ENCODE measurements at regions not wholly inside any gene's neighbourhood (a gene's known extent, or its start where the extent isn't known, plus 50 kb on each side); places are given as distances from the start of the nearest gene placed in this dataset.

DNA sequence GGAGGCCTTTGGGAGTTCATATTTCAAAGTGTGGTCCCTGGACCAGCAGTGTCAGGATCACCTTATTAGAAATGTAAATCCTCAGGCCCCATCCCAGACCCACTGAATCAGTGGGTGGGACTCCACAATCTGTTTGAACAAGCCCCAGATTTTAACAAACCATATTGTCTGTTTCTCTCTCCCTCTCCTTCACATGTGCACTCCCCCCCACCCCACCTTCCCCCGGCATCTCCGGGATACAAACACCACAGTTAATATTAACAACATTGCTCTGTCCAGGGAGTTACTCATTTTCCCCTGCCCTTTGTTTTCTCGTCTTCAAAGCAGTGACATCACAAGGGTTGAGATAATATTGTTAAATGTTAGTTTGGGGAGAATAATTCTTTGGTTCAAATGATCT is 127.3 kb downstream of the KATNIP start:
- H3K36me3 Mint-ChIP-seq (ENCODE audit: low read depth): peaks cover 76% of the 10 kb centered on the region
- DNase-seq: no peak
- intact Hi-C loops (cut with DNase I, micrococcal nuclease): no loop called here
- ATAC-seq (ENCODE audit: poor library complexity): no peak
- no peaks in the 10 kb centered on the region for H3K27me3 ChIP-seq (ENCODE audit: control insufficient read depth in 1 of 2, insufficient read depth in 2 of 2, low read length in 2 of 2)
- H3K9me3 ChIP-seq (ENCODE audit: control insufficient read depth in 1 of 2, insufficient read depth in 1 of 2, low read length in 2 of 2): no peaks in the 10 kb centered on the region
- no peak overlapping the region for H3K4me3 ChIP-seq (ENCODE audit: low read length)
- no peaks in the 10 kb centered on the region for H3K4me1 ChIP-seq (ENCODE audit: insufficient read depth, low read length)
- TF ChIP-seq, protein P1, sequence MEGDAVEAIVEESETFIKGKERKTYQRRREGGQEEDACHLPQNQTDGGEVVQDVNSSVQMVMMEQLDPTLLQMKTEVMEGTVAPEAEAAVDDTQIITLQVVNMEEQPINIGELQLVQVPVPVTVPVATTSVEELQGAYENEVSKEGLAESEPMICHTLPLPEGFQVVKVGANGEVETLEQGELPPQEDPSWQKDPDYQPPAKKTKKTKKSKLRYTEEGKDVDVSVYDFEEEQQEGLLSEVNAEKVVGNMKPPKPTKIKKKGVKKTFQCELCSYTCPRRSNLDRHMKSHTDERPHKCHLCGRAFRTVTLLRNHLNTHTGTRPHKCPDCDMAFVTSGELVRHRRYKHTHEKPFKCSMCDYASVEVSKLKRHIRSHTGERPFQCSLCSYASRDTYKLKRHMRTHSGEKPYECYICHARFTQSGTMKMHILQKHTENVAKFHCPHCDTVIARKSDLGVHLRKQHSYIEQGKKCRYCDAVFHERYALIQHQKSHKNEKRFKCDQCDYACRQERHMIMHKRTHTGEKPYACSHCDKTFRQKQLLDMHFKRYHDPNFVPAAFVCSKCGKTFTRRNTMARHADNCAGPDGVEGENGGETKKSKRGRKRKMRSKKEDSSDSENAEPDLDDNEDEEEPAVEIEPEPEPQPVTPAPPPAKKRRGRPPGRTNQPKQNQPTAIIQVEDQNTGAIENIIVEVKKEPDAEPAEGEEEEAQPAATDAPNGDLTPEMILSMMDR (IDR thresholded peaks at IDR 0.05): no peak
- POLR2A ChIA-PET: no interaction called here
- no peak overlapping the region for H3K4me3 Mint-ChIP-seq
- H3K36me3 ChIP-seq (ENCODE audit: insufficient read depth, low read length): peaks cover 11% of the 10 kb centered on the region
- no peaks in the 10 kb centered on the region for H3K4me1 Mint-ChIP-seq (ENCODE audit: low read depth)
- no peak overlapping the region for H3K27ac ChIP-seq (ENCODE audit: low read depth in 1 of 2, low read length in 2 of 2)
- CTCF ChIA-PET: no interaction called here
- H3K9me3 Mint-ChIP-seq: no peaks in the 10 kb centered on the region
- no peaks in the 10 kb centered on the region for H3K27me3 Mint-ChIP-seq
- H3K27ac Mint-ChIP-seq: no peak overlapping the region

DNA sequence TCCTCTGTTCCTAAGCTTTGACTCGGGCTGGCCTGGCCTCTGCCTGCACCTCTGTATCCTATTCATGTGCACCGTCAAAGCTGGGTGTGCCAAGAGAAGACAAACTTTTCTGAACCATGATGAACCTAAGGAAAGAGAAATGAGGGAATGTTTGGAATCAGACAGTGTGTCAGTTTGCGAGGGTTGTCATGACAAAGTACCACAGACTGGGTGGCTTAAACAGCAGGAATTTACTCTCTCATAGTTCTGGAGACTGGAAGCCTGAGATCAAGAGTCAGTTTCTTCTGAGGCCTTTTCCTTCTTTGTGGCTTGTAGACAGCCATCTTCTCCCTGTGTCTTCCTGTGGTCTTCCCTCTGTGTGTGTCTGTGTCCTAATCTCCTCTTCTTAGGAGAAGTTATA is 129.0 kb downstream of the KATNIP start:
- H3K36me3 ChIP-seq (ENCODE audit: insufficient read depth, low read length): peaks cover 14% of the 10 kb centered on the region
- H3K4me3 ChIP-seq (ENCODE audit: low read length): no peak overlapping the region
- TF ChIP-seq, protein P1 (IDR thresholded peaks at IDR 0.05): no peak
- no peaks in the 10 kb centered on the region for H3K9me3 ChIP-seq (ENCODE audit: control insufficient read depth in 1 of 2, insufficient read depth in 1 of 2, low read length in 2 of 2)
- ChIA-PET CTCF (no interaction called here), POLR2A (no interaction called here)
- no peak for DNase-seq
- H3K9me3 Mint-ChIP-seq: no peaks in the 10 kb centered on the region
- no peak overlapping the region for H3K4me3 Mint-ChIP-seq
- H3K4me1 ChIP-seq (ENCODE audit: insufficient read depth, low read length): no peaks in the 10 kb centered on the region
- no peak overlapping the region for H3K27ac ChIP-seq (ENCODE audit: low read depth in 1 of 2, low read length in 2 of 2)
- no peaks in the 10 kb centered on the region for H3K4me1 Mint-ChIP-seq (ENCODE audit: low read depth)
- no peak for ATAC-seq (ENCODE audit: poor library complexity)
- H3K27me3 ChIP-seq (ENCODE audit: control insufficient read depth in 1 of 2, insufficient read depth in 2 of 2, low read length in 2 of 2): no peaks in the 10 kb centered on the region
- intact Hi-C loops (cut with DNase I, micrococcal nuclease): no loop called here
- H3K36me3 Mint-ChIP-seq (ENCODE audit: low read depth): peaks cover 70% of the 10 kb centered on the region
- H3K27ac Mint-ChIP-seq: no peak overlapping the region
- no peaks in the 10 kb centered on the region for H3K27me3 Mint-ChIP-seq

DNA sequence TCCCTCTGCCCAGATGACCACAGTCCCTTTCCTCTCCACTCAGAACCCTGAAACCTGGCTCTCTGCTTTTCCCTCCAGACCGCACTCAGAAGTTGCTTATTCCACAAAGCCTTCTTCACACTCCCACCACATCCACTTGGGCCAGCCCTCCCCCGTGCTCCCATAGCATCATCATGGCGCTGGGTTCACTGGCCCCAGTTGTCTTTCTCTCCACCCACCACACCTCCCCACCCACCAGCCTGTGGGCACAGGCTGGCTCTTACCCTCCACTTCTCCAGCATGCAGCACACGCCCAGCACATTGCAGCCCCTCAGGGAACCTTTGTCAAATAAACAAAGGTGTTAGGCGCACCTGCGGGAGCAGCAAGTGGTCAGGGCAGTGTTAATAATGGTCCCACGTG is 130.0 kb downstream of the KATNIP start:
- Mint-ChIP-seq H3K9me3 (no peaks in the 10 kb centered on the region), H3K27ac (no peak overlapping the region), H3K27me3 (no peaks in the 10 kb centered on the region), H3K4me1 (ENCODE audit: low read depth) (no peaks in the 10 kb centered on the region), H3K4me3 (no peak overlapping the region), H3K36me3 (ENCODE audit: low read depth) (peaks cover 64% of the 10 kb centered on the region)
- H3K36me3 ChIP-seq (ENCODE audit: insufficient read depth, low read length): peaks cover 14% of the 10 kb centered on the region
- no peak overlapping the region for H3K27ac ChIP-seq (ENCODE audit: low read depth in 1 of 2, low read length in 2 of 2)
- no peak overlapping the region for H3K4me3 ChIP-seq (ENCODE audit: low read length)
- no peaks in the 10 kb centered on the region for H3K27me3 ChIP-seq (ENCODE audit: control insufficient read depth in 1 of 2, insufficient read depth in 2 of 2, low read length in 2 of 2)
- no peak for DNase-seq
- POLR2A ChIA-PET: no interaction called here
- CTCF ChIA-PET: no interaction called here
- intact Hi-C loops (cut with DNase I, micrococcal nuclease): no loop called here
- ATAC-seq (ENCODE audit: poor library complexity): no peak
- H3K4me1 ChIP-seq (ENCODE audit: insufficient read depth, low read length): no peaks in the 10 kb centered on the region
- no peaks in the 10 kb centered on the region for H3K9me3 ChIP-seq (ENCODE audit: control insufficient read depth in 1 of 2, insufficient read depth in 1 of 2, low read length in 2 of 2)
- TF ChIP-seq, protein P1 (IDR thresholded peaks at IDR 0.05): no peak

Measured in CD4-positive, alpha-beta T cell (primary cell).